ENCODE measurements at regions not wholly inside any gene's neighbourhood (a gene's known extent, or its start where the extent isn't known, plus 50 kb on each side); places are given as distances from the start of the nearest gene placed in this dataset.

DNA sequence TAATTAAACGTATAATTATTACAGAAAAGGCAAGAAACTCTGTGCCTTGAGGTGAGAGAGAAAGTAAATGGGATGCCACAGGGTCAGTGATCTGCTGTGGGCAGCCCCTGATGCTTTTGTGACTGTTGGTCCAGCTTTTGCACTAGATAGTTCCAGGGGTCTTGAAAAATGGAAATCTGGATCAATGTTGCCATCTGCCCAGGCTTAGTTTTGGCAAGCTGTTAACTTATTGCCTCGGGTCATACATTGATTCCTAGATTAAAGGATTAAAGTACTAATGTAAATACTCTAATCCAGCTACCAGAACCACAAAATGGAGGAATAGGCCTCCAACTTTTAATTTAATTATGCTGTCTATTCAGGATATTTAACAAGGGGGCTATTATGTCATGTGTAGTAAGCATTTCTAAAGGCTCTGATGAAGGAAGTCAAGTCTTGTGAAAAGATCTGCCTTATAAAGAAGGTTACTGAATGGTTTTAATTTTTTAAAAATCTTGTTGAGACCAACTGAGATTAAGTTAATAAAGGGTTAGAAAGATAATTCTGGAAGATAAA is 376.0 kb upstream of the HS3ST5 start:
- no peaks in the 10 kb centered on the region for H3K36me3 Mint-ChIP-seq (ENCODE audit: low read depth)

GRCh38 chr6:114718186-114718585 is 375.4 kb upstream of the HS3ST5 start:
- Mint-ChIP-seq H3K36me3 (ENCODE audit: low read depth) (no peaks in the 10 kb centered on the region), H3K27me3 (no peaks in the 10 kb centered on the region), H3K9me3 (peaks cover 7% of the 10 kb centered on the region), H3K4me1 (ENCODE audit: low read depth) (no peaks in the 10 kb centered on the region), H3K4me3 (no peak overlapping the region), H3K27ac (no peak overlapping the region)
- DNase-seq (no peak), ATAC-seq (no peak)
- ChIA-PET CTCF (no interaction called here), POLR2A (no interaction called here)
- intact Hi-C loops (cut with micrococcal nuclease) = no loop called here
- no peak for TF ChIP-seq CTCF (IDR thresholded peaks at IDR 0.05)

More for the DNA sequence above, 376.0 kb upstream of the HS3ST5 start:
- Mint-ChIP-seq H3K27me3 (no peaks in the 10 kb centered on the region), H3K9me3 (peaks cover 7% of the 10 kb centered on the region), H3K4me1 (ENCODE audit: low read depth) (no peaks in the 10 kb centered on the region), H3K4me3 (no peak overlapping the region), H3K27ac (no peak overlapping the region)
- intact Hi-C loops (cut with micrococcal nuclease) = no loop called here
- DNase-seq = no peak
- ChIA-PET POLR2A (no interaction called here), CTCF (no interaction called here)
- no peak for TF ChIP-seq CTCF (IDR thresholded peaks at IDR 0.05)
- no peak for ATAC-seq

GRCh38 chr6:114714836-114715507 is 372.1 kb upstream of the HS3ST5 start:
- ChIA-PET POLR2A (no interaction called here), CTCF (no interaction called here)
- no peak for ATAC-seq
- no peak overlapping the region for H3K4me3 Mint-ChIP-seq
- H3K36me3 Mint-ChIP-seq (ENCODE audit: low read depth) = no peaks in the 10 kb centered on the region
- DNase-seq = no peak
- H3K27ac Mint-ChIP-seq = no peak overlapping the region
- peaks cover 7% of the 10 kb centered on the region for H3K9me3 Mint-ChIP-seq
- no peaks in the 10 kb centered on the region for H3K27me3 Mint-ChIP-seq
- TF ChIP-seq CTCF (IDR thresholded peaks at IDR 0.05) = no peak
- H3K4me1 Mint-ChIP-seq (ENCODE audit: low read depth) = no peaks in the 10 kb centered on the region
- intact Hi-C loops (cut with micrococcal nuclease) = no loop called here

DNA sequence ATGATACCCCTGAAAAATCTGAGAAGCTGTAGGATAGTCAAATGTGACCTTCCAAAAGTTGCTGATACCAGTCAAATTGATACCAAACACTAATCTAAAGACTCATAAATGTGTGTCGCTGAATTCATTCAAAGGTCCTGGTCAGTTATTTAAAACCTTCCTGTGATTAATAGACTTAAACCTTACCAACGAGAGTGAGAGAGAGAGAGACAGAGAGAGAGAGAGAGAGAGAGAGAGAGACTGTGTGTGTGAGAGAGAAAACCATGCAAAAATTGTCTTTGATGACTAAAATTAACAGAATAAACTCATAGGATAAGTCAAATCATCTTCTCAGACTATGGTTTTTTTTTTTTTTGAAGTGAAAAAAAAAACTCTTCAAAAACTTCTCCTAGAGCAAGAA is 370.9 kb upstream of the HS3ST5 start:
- DNase-seq = no peak
- ATAC-seq = no peak
- no peaks in the 10 kb centered on the region for H3K36me3 Mint-ChIP-seq (ENCODE audit: low read depth)
- H3K4me3 Mint-ChIP-seq = no peak overlapping the region
- intact Hi-C loops (cut with micrococcal nuclease) = no loop called here
- no peak for TF ChIP-seq CTCF (IDR thresholded peaks at IDR 0.05)
- H3K9me3 Mint-ChIP-seq = peaks cover 7% of the 10 kb centered on the region
- no peaks in the 10 kb centered on the region for H3K4me1 Mint-ChIP-seq (ENCODE audit: low read depth)
- CTCF ChIA-PET = no interaction called here
- no peaks in the 10 kb centered on the region for H3K27me3 Mint-ChIP-seq
- POLR2A ChIA-PET = no interaction called here
- no peak overlapping the region for H3K27ac Mint-ChIP-seq

GRCh38 chr6:114712129-114712662 is 369.4 kb upstream of the HS3ST5 start:
- CTCF ChIA-PET = no interaction called here
- Mint-ChIP-seq H3K9me3 (peaks cover under 1% of the 10 kb centered on the region), H3K4me1 (ENCODE audit: low read depth) (no peaks in the 10 kb centered on the region), H3K4me3 (no peak overlapping the region), H3K27ac (no peak overlapping the region), H3K27me3 (no peaks in the 10 kb centered on the region), H3K36me3 (ENCODE audit: low read depth) (no peaks in the 10 kb centered on the region)
- no peak for TF ChIP-seq CTCF (IDR thresholded peaks at IDR 0.05)
- DNase-seq = no peak
- intact Hi-C loops (cut with micrococcal nuclease) = no loop called here
- ATAC-seq = no peak
- POLR2A ChIA-PET = no interaction called here
